ENCODE measurements at regions not wholly inside any gene's neighbourhood (a gene's known extent, or its start where the extent isn't known, plus 50 kb on each side); places are given as distances from the start of the nearest gene placed in this dataset.
"Not testable (repeated sequence)": the region's sequence is repeated elsewhere in the genome, so short reads cannot be mapped to it uniquely, and the experiment has no call there.

DNA sequence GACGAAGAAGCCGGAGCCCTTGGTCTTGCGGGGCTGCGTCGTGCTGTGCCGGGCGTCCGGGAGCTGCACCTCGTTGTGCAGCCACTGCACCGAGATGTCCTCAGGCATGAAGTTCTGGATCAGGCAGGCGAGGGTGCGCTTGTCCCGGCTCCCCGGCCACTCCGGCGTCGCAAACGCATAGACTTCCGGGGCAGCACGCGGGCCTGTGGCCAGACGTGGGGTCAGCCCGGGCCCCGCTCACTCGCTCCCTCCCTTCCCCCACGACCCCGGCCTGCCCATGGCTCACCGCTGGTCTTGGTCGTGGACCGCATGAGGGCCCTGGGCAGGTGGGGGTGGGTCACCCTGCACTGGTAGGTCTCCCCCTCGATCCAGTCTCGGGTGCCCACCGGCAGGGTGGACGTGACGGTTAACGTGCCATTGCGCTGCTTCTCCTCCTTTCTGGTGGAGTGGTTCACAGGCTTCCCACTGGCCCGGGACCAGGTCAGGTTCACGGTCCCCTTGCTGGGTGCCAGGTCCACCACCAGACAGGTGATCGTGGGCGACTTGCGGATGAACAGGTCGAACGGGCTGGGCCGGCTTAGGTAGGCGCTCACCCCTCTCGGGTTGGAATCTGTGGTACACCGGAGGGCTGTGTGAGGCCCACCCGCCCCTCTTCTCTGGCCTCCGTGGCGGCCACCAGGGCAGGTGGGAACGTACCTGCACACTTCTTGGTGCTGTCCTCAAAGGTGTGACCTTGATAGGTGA is 74.0 kb downstream of the TMEM121 start:
- CTCF ChIA-PET; H2AFZ ChIP-seq (ENCODE audit: insufficient read depth, low read depth, low read length, poor library complexity, severe bottlenecking); H3K9ac ChIP-seq (ENCODE audit: low read length); H3K36me3 ChIP-seq (replicated peaks in 1 of 2; ENCODE audit: control extremely low read depth in 1 of 2, control insufficient read depth in 1 of 2, extremely low read depth in 1 of 2, insufficient read depth in 2 of 2, low read length in 1 of 2); H3K27me3 ChIP-seq (replicated peaks in 1 of 4; ENCODE audit: control extremely low read depth in 1 of 4, control insufficient read depth in 3 of 4, insufficient read depth in 4 of 4, low read length in 3 of 4); intact Hi-C loops (cut with micrococcal nuclease); H3K4me2 ChIP-seq (replicated peaks; ENCODE audit: low read depth, low read length, poor library complexity, severe bottlenecking); H3K27me3 Mint-ChIP-seq; ATAC-seq (ENCODE audit: low read depth); H3K4me3 Mint-ChIP-seq; H3K4me3 ChIP-seq (ENCODE audit: control extremely low read depth in 1 of 5, extremely low read depth in 1 of 5, insufficient read depth in 1 of 5, low read depth in 2 of 5, low read length in 4 of 5); H3K27ac ChIP-seq (ENCODE audit: low read length in 2 of 2); H3K79me2 ChIP-seq (ENCODE audit: control insufficient read depth, insufficient read depth, low read length); H4K20me1 ChIP-seq (ENCODE audit: control insufficient read depth, insufficient read depth, low read length, poor library complexity, severe bottlenecking); H3K9me3 ChIP-seq (ENCODE audit: control extremely low read depth in 1 of 3, control insufficient read depth in 2 of 3, insufficient read depth in 1 of 3, low read length in 2 of 3); H3K9me3 Mint-ChIP-seq (ENCODE audit: insufficient read depth): not testable (repeated sequence)
- POLR2A ChIA-PET: interaction anchor here (0.7 to 1.6 kb wide), 2 partner anchors 47 to 261 kb away, joined by 3 to 5 read pairs; no protein-coding TSS in a partner anchor
- Mint-ChIP-seq H3K4me1 (peaks cover 14% of the 10 kb centered on the region), H3K27ac (peak overlapping the region; percentile 37)
- peak; percentile 5 for DNase-seq
- 96% methylated on average over 42 of the region's 52 CpGs for WGBS (ENCODE audit: insufficient coverage)
- peaks cover 0 to 26% of the 10 kb centered on the region in 2 donors for H3K4me1 ChIP-seq (ENCODE audit: control insufficient read depth in 2 of 2, insufficient read depth in 2 of 2, low read length in 2 of 2)

DNA sequence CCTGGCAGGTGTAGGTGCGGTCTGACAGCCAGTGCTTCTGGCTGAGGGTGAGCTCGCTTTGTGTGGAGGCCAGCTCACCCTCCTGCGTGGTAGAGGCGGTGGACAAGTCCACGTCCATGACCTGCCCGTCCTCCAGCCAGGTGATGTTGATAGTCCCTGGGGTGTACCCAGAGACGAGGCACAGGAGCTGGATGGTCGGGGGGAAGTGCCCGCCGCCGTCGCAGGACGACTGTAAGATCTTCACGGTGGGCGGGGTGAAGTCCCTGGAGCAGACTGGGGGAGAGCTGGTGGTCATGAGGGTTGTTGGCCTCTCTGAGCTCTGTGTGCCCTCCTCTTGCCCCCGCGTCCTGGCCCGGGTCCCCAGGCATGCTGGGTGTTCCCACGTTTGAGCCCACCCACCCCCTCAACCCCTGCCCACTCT is 74.6 kb downstream of the TMEM121 start:
- CTCF ChIA-PET: interaction anchor here (1.5 kb wide), 1 partner anchor 12 kb away, joined by 3 read pairs; no protein-coding TSS in a partner anchor
- POLR2A ChIA-PET: interaction anchor here (0.7 to 1.6 kb wide), 2 partner anchors 46 to 261 kb away, joined by 3 to 5 read pairs; no protein-coding TSS in a partner anchor
- H3K79me2 ChIP-seq (ENCODE audit: control insufficient read depth, insufficient read depth, low read length): no peaks in the 10 kb centered on the region
- Mint-ChIP-seq H3K27ac (no peak overlapping the region), H3K9me3 (ENCODE audit: insufficient read depth) (no peaks in the 10 kb centered on the region), H3K4me3 (no peak overlapping the region), H3K27me3 (no peaks in the 10 kb centered on the region), H3K4me1 (peaks cover 17% of the 10 kb centered on the region)
- WGBS (ENCODE audit: insufficient coverage): 90% methylated on average over 19 of the region's 19 CpGs
- DNase-seq (peak; percentile 28), ATAC-seq (ENCODE audit: low read depth) (no peak)
- H3K27ac ChIP-seq (ENCODE audit: low read length in 2 of 2): no peak overlapping the region
- H3K4me1 ChIP-seq (ENCODE audit: control insufficient read depth in 2 of 2, insufficient read depth in 2 of 2, low read length in 2 of 2): peaks cover 0 to 32% of the 10 kb centered on the region in 2 donors
- no peak overlapping the region for H3K4me3 ChIP-seq (ENCODE audit: control extremely low read depth in 1 of 5, extremely low read depth in 1 of 5, insufficient read depth in 1 of 5, low read depth in 2 of 5, low read length in 4 of 5)
- H4K20me1 ChIP-seq (ENCODE audit: control insufficient read depth, insufficient read depth, low read length, poor library complexity, severe bottlenecking): no peaks in the 10 kb centered on the region
- H2AFZ ChIP-seq (ENCODE audit: insufficient read depth, low read depth, low read length, poor library complexity, severe bottlenecking): no peak overlapping the region
- H3K9ac ChIP-seq (ENCODE audit: low read length): no peak overlapping the region
- H3K36me3 ChIP-seq (replicated peaks in 1 of 2; ENCODE audit: control extremely low read depth in 1 of 2, control insufficient read depth in 1 of 2, extremely low read depth in 1 of 2, insufficient read depth in 2 of 2, low read length in 1 of 2): peaks cover 0 to 2% of the 10 kb centered on the region in 2 experiments
- TF ChIP-seq, protein P1, sequence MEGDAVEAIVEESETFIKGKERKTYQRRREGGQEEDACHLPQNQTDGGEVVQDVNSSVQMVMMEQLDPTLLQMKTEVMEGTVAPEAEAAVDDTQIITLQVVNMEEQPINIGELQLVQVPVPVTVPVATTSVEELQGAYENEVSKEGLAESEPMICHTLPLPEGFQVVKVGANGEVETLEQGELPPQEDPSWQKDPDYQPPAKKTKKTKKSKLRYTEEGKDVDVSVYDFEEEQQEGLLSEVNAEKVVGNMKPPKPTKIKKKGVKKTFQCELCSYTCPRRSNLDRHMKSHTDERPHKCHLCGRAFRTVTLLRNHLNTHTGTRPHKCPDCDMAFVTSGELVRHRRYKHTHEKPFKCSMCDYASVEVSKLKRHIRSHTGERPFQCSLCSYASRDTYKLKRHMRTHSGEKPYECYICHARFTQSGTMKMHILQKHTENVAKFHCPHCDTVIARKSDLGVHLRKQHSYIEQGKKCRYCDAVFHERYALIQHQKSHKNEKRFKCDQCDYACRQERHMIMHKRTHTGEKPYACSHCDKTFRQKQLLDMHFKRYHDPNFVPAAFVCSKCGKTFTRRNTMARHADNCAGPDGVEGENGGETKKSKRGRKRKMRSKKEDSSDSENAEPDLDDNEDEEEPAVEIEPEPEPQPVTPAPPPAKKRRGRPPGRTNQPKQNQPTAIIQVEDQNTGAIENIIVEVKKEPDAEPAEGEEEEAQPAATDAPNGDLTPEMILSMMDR (IDR thresholded peaks at IDR 0.05): no peak
- TF ChIP-seq EZH2 (IDR thresholded peaks at IDR 0.05; ENCODE audit: borderline replicate concordance, insufficient read depth, low read depth, low read length, poor library complexity, severe bottlenecking): no peak
- no peaks in the 10 kb centered on the region for H3K27me3 ChIP-seq (replicated peaks in 1 of 4; ENCODE audit: control extremely low read depth in 1 of 4, control insufficient read depth in 3 of 4, insufficient read depth in 4 of 4, low read length in 3 of 4)
- H3K4me2 ChIP-seq (replicated peaks; ENCODE audit: low read depth, low read length, poor library complexity, severe bottlenecking): no peak overlapping the region
- intact Hi-C loops (cut with micrococcal nuclease): no loop called here
- no peaks in the 10 kb centered on the region for H3K9me3 ChIP-seq (ENCODE audit: control extremely low read depth in 1 of 3, control insufficient read depth in 2 of 3, insufficient read depth in 1 of 3, low read length in 2 of 3)
